HG02759 (cell line): ENCODE measurements at regions not wholly inside any gene's neighbourhood (a gene's known extent, or its start where the extent isn't known, plus 50 kb on each side); places are given as distances from the start of the nearest gene placed in this dataset.
A peak's percentile ranks its signal among the peaks of the same experiment; 100 is the strongest.
"Not testable (repeated sequence)": the region's sequence is repeated elsewhere in the genome, so short reads cannot be mapped to it uniquely, and the experiment has no call there.

Source experiments
- ATAC-seq: cut with Tn5 transposase; IDR thresholded peaks from one replicate; pipeline ENCODE4 v1.9.1; 2021; ENCODE audit warnings: mild to moderate bottlenecking, moderate library complexity; ENCODE audit not compliant: unreplicated experiment

GRCh38 chr5:154626876-154627557 lies 128.2 kb upstream of the LARP1 start:
- ATAC-seq: no peak

- no peak for ATAC-seq
Observed at GRCh38 chr5:154625031-154625430, 130.1 kb upstream of the LARP1 start.

GRCh38 chr5:154624341-154624740 lies 130.8 kb upstream of the LARP1 start:
- no peak for ATAC-seq

GRCh38 chr5:154620411-154620810 lies 134.8 kb upstream of the LARP1 start:
- ATAC-seq: no peak

- ATAC-seq: no peak
Observed at GRCh38 chr5:154618696-154619095, 136.5 kb upstream of the LARP1 start.

- no peak for ATAC-seq
Observed at GRCh38 chr5:154614595-154614994, 136.6 kb upstream of the HAND1 start.

GRCh38 chr5:154614125-154614524 lies 136.1 kb upstream of the HAND1 start:
- no peak for ATAC-seq

GRCh38 chr5:154612666-154613065 lies 134.6 kb upstream of the HAND1 start:
- no peak for ATAC-seq

- ATAC-seq: no peak
Observed at GRCh38 chr5:154611341-154611767, 133.3 kb upstream of the HAND1 start.

- peak; percentile 87 for ATAC-seq
Observed at GRCh38 chr5:154610321-154611154, 132.5 kb upstream of the HAND1 start.

- ATAC-seq: no peak
Observed at GRCh38 chr5:154609251-154609650, 131.2 kb upstream of the HAND1 start.

GRCh38 chr5:154608531-154609011 lies 130.5 kb upstream of the HAND1 start:
- no peak for ATAC-seq

- no peak for ATAC-seq
Observed at GRCh38 chr5:154607746-154608145, 129.7 kb upstream of the HAND1 start.

- no peak for ATAC-seq
Observed at GRCh38 chr5:154606246-154606645, 128.2 kb upstream of the HAND1 start.

- no peak for ATAC-seq
Observed at GRCh38 chr5:154603953-154604679, 126.1 kb upstream of the HAND1 start.

- ATAC-seq: no peak
Observed at GRCh38 chr5:154603485-154603884, 125.5 kb upstream of the HAND1 start.

GRCh38 chr5:154603011-154603410 lies 125.0 kb upstream of the HAND1 start:
- no peak for ATAC-seq

GRCh38 chr5:154601014-154601413 lies 123.0 kb upstream of the HAND1 start:
- ATAC-seq: no peak

- ATAC-seq: no peak
Observed at GRCh38 chr5:154598021-154598420, 120.0 kb upstream of the HAND1 start.

GRCh38 chr5:154596844-154597243 lies 118.8 kb upstream of the HAND1 start:
- not testable (repeated sequence) for ATAC-seq

GRCh38 chr5:154595662-154596061 lies 117.6 kb upstream of the HAND1 start:
- ATAC-seq: no peak
